ENCODE measurements at regions not wholly inside any gene's neighbourhood (a gene's known extent, or its start where the extent isn't known, plus 50 kb on each side); places are given as distances from the start of the nearest gene placed in this dataset.
"Not testable (repeated sequence)": the region's sequence is repeated elsewhere in the genome, so short reads cannot be mapped to it uniquely, and the experiment has no call there.

DNA sequence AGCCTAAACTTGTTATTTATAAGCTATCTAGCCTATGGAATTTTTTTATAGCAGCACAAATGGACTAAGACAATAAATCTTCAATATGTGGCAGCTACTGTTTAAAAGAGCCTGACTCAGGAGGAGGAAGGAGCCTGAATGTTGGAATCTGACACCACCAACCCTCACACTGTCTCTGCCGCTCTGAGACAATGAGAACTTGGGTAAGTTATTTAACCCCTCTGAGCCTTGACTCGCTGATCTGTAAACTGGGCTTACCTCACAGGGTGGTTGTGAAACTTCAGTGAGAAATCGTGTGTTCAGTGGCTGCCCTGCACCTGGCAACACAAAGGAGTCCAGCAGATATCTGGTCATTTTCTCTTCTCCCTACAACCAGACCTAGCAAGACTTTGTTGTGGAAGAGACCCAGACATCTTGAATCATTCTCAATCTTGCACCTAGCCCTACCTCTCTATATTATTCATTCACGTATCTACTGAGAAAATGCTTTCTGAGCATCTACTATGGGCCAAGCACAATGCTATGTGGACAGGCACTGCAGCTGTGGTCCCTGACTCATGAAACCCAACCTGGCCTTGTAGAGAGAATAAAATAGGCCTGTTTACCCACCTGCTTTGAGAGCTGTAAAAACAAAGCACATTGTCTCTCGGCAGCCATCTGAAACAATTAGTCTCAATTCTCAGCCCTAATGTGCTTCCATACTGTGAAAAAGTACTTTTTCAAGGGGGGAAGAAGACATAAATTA, 81.9 kb upstream of the SLC25A36 start:
- Histone ChIP-seq H3K36me3 (ENCODE audit: low read depth) (no peaks in the 10 kb centered on the region), H3K4me1 (ENCODE audit: insufficient read depth, poor library complexity, severe bottlenecking) (no peaks in the 10 kb centered on the region), H3K27me3 (ENCODE audit: insufficient read depth, poor library complexity, severe bottlenecking) (no peaks in the 10 kb centered on the region), H3K4me3 (ENCODE audit: severe bottlenecking) (no peak overlapping the region), H3K27ac (ENCODE audit: poor library complexity, severe bottlenecking) (no peak overlapping the region), H3K9me3 (ENCODE audit: severe bottlenecking) (no peaks in the 10 kb centered on the region)
- ATAC-seq (ENCODE audit: low read depth) (peak; percentile 21; the same call in 1 of the 3 replicates), DNase-seq (ENCODE audit: low spot score) (no peak)
- TF ChIP-seq, protein P1, sequence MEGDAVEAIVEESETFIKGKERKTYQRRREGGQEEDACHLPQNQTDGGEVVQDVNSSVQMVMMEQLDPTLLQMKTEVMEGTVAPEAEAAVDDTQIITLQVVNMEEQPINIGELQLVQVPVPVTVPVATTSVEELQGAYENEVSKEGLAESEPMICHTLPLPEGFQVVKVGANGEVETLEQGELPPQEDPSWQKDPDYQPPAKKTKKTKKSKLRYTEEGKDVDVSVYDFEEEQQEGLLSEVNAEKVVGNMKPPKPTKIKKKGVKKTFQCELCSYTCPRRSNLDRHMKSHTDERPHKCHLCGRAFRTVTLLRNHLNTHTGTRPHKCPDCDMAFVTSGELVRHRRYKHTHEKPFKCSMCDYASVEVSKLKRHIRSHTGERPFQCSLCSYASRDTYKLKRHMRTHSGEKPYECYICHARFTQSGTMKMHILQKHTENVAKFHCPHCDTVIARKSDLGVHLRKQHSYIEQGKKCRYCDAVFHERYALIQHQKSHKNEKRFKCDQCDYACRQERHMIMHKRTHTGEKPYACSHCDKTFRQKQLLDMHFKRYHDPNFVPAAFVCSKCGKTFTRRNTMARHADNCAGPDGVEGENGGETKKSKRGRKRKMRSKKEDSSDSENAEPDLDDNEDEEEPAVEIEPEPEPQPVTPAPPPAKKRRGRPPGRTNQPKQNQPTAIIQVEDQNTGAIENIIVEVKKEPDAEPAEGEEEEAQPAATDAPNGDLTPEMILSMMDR (IDR thresholded peaks at IDR 0.05; ENCODE audit: poor library complexity, severe bottlenecking), result no peak

DNA sequence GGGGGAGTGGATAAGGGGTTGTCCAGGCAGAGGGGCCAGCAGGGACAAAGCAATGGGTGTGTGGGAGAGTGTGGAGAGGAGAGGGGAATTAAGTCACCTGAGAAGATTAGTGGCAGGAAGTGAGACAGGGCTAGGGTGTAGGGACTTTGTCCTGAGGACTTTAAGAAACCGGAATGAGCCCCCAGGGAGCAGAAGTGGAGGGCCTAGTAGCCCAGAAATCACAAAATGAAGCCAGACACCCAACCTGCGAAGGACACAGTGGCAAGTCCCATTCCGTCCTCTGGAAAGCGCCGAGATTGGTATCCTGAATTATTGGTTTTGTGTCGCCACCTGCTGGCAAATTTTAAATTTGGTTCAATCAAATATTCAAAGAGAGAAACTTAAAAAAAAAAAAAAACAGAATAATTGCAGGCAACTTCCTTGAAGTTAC, 78.0 kb upstream of the SLC25A36 start:
- Histone ChIP-seq H3K27ac (ENCODE audit: poor library complexity, severe bottlenecking) (no peak overlapping the region), H3K27me3 (ENCODE audit: insufficient read depth, poor library complexity, severe bottlenecking) (no peaks in the 10 kb centered on the region), H3K4me1 (ENCODE audit: insufficient read depth, poor library complexity, severe bottlenecking) (no peaks in the 10 kb centered on the region), H3K4me3 (ENCODE audit: severe bottlenecking) (no peak overlapping the region), H3K36me3 (ENCODE audit: low read depth) (no peaks in the 10 kb centered on the region), H3K9me3 (ENCODE audit: severe bottlenecking) (no peaks in the 10 kb centered on the region)
- DNase-seq (ENCODE audit: low spot score) (no peak), ATAC-seq (ENCODE audit: low read depth) (peak; percentile 46; the same call in 2 of the 3 replicates)
- TF ChIP-seq, protein P1 (IDR thresholded peaks at IDR 0.05; ENCODE audit: poor library complexity, severe bottlenecking), result peak; percentile 68

DNA sequence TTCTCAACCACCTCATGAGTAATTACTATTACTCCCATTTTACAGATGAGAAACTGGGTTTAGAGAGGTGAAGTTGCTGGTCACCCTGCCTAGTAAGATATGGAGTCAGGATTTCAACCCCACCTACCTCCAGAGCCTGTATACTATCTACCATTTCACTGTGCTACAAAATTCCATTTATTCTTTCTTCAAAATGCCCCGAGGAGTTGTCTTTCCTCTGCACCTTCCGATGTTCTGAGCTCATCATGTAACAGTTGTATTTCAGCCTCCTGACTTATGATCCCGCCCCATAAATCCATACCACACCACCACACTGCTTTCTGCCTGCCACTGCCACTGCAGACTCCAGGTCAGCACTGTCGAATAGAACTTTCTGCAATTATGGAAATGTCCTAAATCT, 71.3 kb upstream of the SLC25A36 start:
- ATAC-seq (ENCODE audit: low read depth), result no peak
- H3K9me3 ChIP-seq (ENCODE audit: severe bottlenecking), result no peaks in the 10 kb centered on the region
- TF ChIP-seq, protein P1 (IDR thresholded peaks at IDR 0.05; ENCODE audit: poor library complexity, severe bottlenecking), result no peak
- no peak overlapping the region for H3K4me3 ChIP-seq (ENCODE audit: severe bottlenecking)
- no peaks in the 10 kb centered on the region for H3K4me1 ChIP-seq (ENCODE audit: insufficient read depth, poor library complexity, severe bottlenecking)
- no peaks in the 10 kb centered on the region for H3K36me3 ChIP-seq (ENCODE audit: low read depth)
- no peak for DNase-seq (ENCODE audit: low spot score)
- no peak overlapping the region for H3K27ac ChIP-seq (ENCODE audit: poor library complexity, severe bottlenecking)
- no peaks in the 10 kb centered on the region for H3K27me3 ChIP-seq (ENCODE audit: insufficient read depth, poor library complexity, severe bottlenecking)

GRCh38 chr3:140871022-140871421, 70.6 kb upstream of the SLC25A36 start:
- no peaks in the 10 kb centered on the region for H3K36me3 ChIP-seq (ENCODE audit: low read depth)
- H3K9me3 ChIP-seq (ENCODE audit: severe bottlenecking), result no peaks in the 10 kb centered on the region
- no peak overlapping the region for H3K27ac ChIP-seq (ENCODE audit: poor library complexity, severe bottlenecking)
- H3K4me1 ChIP-seq (ENCODE audit: insufficient read depth, poor library complexity, severe bottlenecking), result no peaks in the 10 kb centered on the region
- TF ChIP-seq, protein P1 (IDR thresholded peaks at IDR 0.05; ENCODE audit: poor library complexity, severe bottlenecking), result no peak
- DNase-seq (ENCODE audit: low spot score), result no peak
- no peaks in the 10 kb centered on the region for H3K27me3 ChIP-seq (ENCODE audit: insufficient read depth, poor library complexity, severe bottlenecking)
- ATAC-seq (ENCODE audit: low read depth), result no peak
- no peak overlapping the region for H3K4me3 ChIP-seq (ENCODE audit: severe bottlenecking)

- H3K27me3 ChIP-seq (ENCODE audit: insufficient read depth, poor library complexity, severe bottlenecking); H3K27ac ChIP-seq (ENCODE audit: poor library complexity, severe bottlenecking); ATAC-seq (ENCODE audit: low read depth); H3K4me1 ChIP-seq (ENCODE audit: insufficient read depth, poor library complexity, severe bottlenecking); H3K9me3 ChIP-seq (ENCODE audit: severe bottlenecking); H3K4me3 ChIP-seq (ENCODE audit: severe bottlenecking); H3K36me3 ChIP-seq (ENCODE audit: low read depth); DNase-seq (ENCODE audit: low spot score): not testable (repeated sequence)
Measured at GRCh38 chr3:140872165-140872564, 69.5 kb upstream of the SLC25A36 start.
